H1 (cell line): ENCODE measurements at regions not wholly inside any gene's neighbourhood (a gene's known extent, or its start where the extent isn't known, plus 50 kb on each side); places are given as distances from the start of the nearest gene placed in this dataset.

Source experiments
- SIX5 ChIP-seq: IDR thresholded peaks from 2 replicates; pipeline ENCODE4 v1.6.1; 2011; ENCODE audit warnings: mild to moderate bottlenecking, low read depth, low read length
- SP2 ChIP-seq: IDR thresholded peaks from 2 replicates; pipeline ENCODE4 v1.6.1; 2012; ENCODE audit warnings: mild to moderate bottlenecking, low read length, inconsistent platforms
- YY1 ChIP-seq: IDR thresholded peaks from 2 replicates; pipeline ENCODE4 v1.6.1; 2011; ENCODE audit warnings: low read depth, mild to moderate bottlenecking, low read length
- TF ChIP-seq, protein P1 (sequence below): fragments of 300-600 bp; sonication (generic); IDR thresholded peaks from 2 replicates; pipeline ENCODE4 v1.7.1; 2012; ENCODE audit warnings: low read length, moderate library complexity, mild to moderate bottlenecking, inconsistent platforms; ENCODE audit not compliant: insufficient replicate concordance

DNA sequence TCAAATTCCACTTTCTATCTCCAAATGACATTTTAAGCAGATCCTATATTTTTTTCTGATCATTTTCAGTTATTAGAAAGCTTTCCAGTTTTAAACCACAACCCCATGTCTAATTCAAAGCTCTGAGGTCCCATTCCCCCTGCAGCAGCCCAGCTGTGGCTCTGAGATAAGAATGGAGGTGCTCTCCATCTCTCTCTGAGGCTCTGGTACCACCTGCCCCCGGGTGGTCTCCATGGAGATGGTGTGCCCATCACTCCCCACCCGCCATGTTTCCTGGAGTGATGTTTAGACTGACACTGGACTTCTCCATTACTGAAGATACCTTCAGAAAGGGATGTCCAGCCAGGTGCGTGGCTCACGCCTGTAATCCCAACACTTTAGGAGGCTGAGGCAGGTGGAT is 68.1 kb upstream of the SEC14L1 start (continued):
- TF ChIP-seq, protein P1, sequence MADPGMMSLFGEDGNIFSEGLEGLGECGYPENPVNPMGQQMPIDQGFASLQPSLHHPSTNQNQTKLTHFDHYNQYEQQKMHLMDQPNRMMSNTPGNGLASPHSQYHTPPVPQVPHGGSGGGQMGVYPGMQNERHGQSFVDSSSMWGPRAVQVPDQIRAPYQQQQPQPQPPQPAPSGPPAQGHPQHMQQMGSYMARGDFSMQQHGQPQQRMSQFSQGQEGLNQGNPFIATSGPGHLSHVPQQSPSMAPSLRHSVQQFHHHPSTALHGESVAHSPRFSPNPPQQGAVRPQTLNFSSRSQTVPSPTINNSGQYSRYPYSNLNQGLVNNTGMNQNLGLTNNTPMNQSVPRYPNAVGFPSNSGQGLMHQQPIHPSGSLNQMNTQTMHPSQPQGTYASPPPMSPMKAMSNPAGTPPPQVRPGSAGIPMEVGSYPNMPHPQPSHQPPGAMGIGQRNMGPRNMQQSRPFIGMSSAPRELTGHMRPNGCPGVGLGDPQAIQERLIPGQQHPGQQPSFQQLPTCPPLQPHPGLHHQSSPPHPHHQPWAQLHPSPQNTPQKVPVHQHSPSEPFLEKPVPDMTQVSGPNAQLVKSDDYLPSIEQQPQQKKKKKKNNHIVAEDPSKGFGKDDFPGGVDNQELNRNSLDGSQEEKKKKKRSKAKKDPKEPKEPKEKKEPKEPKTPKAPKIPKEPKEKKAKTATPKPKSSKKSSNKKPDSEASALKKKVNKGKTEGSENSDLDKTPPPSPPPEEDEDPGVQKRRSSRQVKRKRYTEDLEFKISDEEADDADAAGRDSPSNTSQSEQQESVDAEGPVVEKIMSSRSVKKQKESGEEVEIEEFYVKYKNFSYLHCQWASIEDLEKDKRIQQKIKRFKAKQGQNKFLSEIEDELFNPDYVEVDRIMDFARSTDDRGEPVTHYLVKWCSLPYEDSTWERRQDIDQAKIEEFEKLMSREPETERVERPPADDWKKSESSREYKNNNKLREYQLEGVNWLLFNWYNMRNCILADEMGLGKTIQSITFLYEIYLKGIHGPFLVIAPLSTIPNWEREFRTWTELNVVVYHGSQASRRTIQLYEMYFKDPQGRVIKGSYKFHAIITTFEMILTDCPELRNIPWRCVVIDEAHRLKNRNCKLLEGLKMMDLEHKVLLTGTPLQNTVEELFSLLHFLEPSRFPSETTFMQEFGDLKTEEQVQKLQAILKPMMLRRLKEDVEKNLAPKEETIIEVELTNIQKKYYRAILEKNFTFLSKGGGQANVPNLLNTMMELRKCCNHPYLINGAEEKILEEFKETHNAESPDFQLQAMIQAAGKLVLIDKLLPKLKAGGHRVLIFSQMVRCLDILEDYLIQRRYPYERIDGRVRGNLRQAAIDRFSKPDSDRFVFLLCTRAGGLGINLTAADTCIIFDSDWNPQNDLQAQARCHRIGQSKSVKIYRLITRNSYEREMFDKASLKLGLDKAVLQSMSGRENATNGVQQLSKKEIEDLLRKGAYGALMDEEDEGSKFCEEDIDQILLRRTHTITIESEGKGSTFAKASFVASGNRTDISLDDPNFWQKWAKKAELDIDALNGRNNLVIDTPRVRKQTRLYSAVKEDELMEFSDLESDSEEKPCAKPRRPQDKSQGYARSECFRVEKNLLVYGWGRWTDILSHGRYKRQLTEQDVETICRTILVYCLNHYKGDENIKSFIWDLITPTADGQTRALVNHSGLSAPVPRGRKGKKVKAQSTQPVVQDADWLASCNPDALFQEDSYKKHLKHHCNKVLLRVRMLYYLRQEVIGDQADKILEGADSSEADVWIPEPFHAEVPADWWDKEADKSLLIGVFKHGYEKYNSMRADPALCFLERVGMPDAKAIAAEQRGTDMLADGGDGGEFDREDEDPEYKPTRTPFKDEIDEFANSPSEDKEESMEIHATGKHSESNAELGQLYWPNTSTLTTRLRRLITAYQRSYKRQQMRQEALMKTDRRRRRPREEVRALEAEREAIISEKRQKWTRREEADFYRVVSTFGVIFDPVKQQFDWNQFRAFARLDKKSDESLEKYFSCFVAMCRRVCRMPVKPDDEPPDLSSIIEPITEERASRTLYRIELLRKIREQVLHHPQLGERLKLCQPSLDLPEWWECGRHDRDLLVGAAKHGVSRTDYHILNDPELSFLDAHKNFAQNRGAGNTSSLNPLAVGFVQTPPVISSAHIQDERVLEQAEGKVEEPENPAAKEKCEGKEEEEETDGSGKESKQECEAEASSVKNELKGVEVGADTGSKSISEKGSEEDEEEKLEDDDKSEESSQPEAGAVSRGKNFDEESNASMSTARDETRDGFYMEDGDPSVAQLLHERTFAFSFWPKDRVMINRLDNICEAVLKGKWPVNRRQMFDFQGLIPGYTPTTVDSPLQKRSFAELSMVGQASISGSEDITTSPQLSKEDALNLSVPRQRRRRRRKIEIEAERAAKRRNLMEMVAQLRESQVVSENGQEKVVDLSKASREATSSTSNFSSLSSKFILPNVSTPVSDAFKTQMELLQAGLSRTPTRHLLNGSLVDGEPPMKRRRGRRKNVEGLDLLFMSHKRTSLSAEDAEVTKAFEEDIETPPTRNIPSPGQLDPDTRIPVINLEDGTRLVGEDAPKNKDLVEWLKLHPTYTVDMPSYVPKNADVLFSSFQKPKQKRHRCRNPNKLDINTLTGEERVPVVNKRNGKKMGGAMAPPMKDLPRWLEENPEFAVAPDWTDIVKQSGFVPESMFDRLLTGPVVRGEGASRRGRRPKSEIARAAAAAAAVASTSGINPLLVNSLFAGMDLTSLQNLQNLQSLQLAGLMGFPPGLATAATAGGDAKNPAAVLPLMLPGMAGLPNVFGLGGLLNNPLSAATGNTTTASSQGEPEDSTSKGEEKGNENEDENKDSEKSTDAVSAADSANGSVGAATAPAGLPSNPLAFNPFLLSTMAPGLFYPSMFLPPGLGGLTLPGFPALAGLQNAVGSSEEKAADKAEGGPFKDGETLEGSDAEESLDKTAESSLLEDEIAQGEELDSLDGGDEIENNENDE: no peak
- TF ChIP-seq YY1 (no peak), SP2 (no peak), SIX5 (no peak)
